Stimulated activated CD4-positive, alpha-beta T cell treated with anti-CD3 and anti-CD28 coated beads, TNF-alpha, amount 100 ng/mL, for 24 hours (primary cell): ENCODE measurements at regions not wholly inside any gene's neighbourhood (a gene's known extent, or its start where the extent isn't known, plus 50 kb on each side); places are given as distances from the start of the nearest gene placed in this dataset.
"Not testable (repeated sequence)": the region's sequence is repeated elsewhere in the genome, so short reads cannot be mapped to it uniquely, and the experiment has no call there.

Source experiments
- DNase-seq, 3 experiments: peaks; one replicate each; pipeline ENCODE4 v3.0.0-alpha.2; 2020; ENCODE audit warnings: low read depth in 3 of 3

- no peak for DNase-seq
Observed at GRCh38 chr1:157325220-157325619, 187.0 kb upstream of the ETV3 start.

GRCh38 chr1:157321972-157322371 is 183.8 kb upstream of the ETV3 start:
- DNase-seq: not testable (repeated sequence)

GRCh38 chr1:157319567-157319966 is 181.4 kb upstream of the ETV3 start:
- no peak for DNase-seq

- not testable (repeated sequence) for DNase-seq
Observed at GRCh38 chr1:157317229-157317628, 179.0 kb upstream of the ETV3 start.

- DNase-seq: no peak
Observed at GRCh38 chr1:157315544-157315943, 177.3 kb upstream of the ETV3 start.

GRCh38 chr1:157314408-157314807 is 176.2 kb upstream of the ETV3 start:
- DNase-seq: no peak

GRCh38 chr1:157313240-157313807 is 175.1 kb upstream of the ETV3 start:
- DNase-seq: no peak

- no peak for DNase-seq
Observed at GRCh38 chr1:157312082-157312812, 174.1 kb upstream of the ETV3 start.

- no peak for DNase-seq
Observed at GRCh38 chr1:157311730-157312081, 173.5 kb upstream of the ETV3 start.

- DNase-seq: not testable (repeated sequence)
Observed at GRCh38 chr1:157310805-157311729, 172.9 kb upstream of the ETV3 start.

GRCh38 chr1:157310401-157310800 is 172.2 kb upstream of the ETV3 start:
- DNase-seq: no peak

GRCh38 chr1:157307491-157307890 is 169.3 kb upstream of the ETV3 start:
- DNase-seq: no peak

- DNase-seq: no peak
Observed at GRCh38 chr1:157306896-157307295, 168.7 kb upstream of the ETV3 start.

- DNase-seq: no peak
Observed at GRCh38 chr1:157304271-157304670, 166.1 kb upstream of the ETV3 start.

- DNase-seq: no peak
Observed at GRCh38 chr1:157302724-157303123, 164.5 kb upstream of the ETV3 start.

GRCh38 chr1:157302199-157302497 is 164.0 kb upstream of the ETV3 start:
- no peak for DNase-seq

GRCh38 chr1:157301477-157302198 is 163.4 kb upstream of the ETV3 start:
- no peak for DNase-seq

- DNase-seq: not testable (repeated sequence)
Observed at GRCh38 chr1:157294387-157295145, 156.4 kb upstream of the ETV3 start.

GRCh38 chr1:157292809-157293564 is 154.8 kb upstream of the ETV3 start:
- DNase-seq: no peak

- DNase-seq: no peak
Observed at GRCh38 chr1:157292302-157292701, 154.1 kb upstream of the ETV3 start.

- DNase-seq: no peak
Observed at GRCh38 chr1:157291083-157291482, 152.9 kb upstream of the ETV3 start.
